Activated T-helper 2 cell treated with anti-CD3 and anti-CD28 coated beads, Interferon-gamma antibody, Interleukin-2, Interleukin-4, amounts not matched to agents 10 μg/mL and 5 μg/mL and 100 μg/mL, durations not matched to agents 14 hours and 24 hours and 36 hours (primary cell): ENCODE measurements at regions not wholly inside any gene's neighbourhood (a gene's known extent, or its start where the extent isn't known, plus 50 kb on each side); places are given as distances from the start of the nearest gene placed in this dataset.

ENCODE experiments used
- DNase-seq: peaks from one replicate; pipeline ENCODE4 v3.0.0; 2021; ENCODE audit warnings: low spot score
- H3K27ac Mint-ChIP-seq: one replicate; pipeline ENCODE4 v1.8.0; 2021; ENCODE audit warnings: mixed read lengths
- H3K27me3 Mint-ChIP-seq: one replicate; pipeline ENCODE4 v1.8.0; 2021; ENCODE audit warnings: low read depth, mixed read lengths
- H3K36me3 Mint-ChIP-seq: one replicate; pipeline ENCODE4 v1.8.0; 2021; ENCODE audit warnings: low read depth, mixed read lengths
- H3K4me1 Mint-ChIP-seq: one replicate; pipeline ENCODE4 v1.8.0; 2021; ENCODE audit warnings: low read depth, mixed read lengths
- H3K4me3 Mint-ChIP-seq: one replicate; pipeline ENCODE4 v1.8.0; 2021; ENCODE audit warnings: low read depth, mild to moderate bottlenecking, moderate library complexity, mixed read lengths
- H3K9me3 Mint-ChIP-seq: one replicate; pipeline ENCODE4 v1.8.0; 2021; ENCODE audit warnings: mixed read lengths
- intact Hi-C: fragments of 100-400 bp; cut with micrococcal nuclease; formaldehyde crosslinking; loops from one replicate; pipeline ENCODE4 v1.15.1; 2023

DNA sequence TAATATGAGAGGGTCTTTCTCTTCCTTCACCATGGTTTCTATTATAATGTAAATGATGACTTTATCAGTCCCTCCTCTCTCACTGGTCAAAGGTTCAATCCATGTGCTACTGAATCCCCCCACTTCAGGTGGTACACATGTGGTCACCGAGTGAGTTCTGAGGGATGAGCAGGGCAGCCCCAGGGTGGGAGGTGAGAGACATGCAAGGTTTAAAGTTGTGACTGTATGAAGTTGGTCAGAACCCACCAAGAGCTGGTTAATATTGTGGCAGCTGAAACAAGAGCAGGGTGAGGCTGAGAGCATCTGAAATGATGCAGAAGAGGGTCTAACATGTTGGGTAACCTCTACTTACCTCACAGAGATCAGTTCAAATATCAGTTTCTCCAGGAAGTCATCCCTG lies 444.7 kb upstream of the FBXO33 start:
- Mint-ChIP-seq H3K36me3 (no peaks in the 10 kb centered on the region), H3K9me3 (peaks cover 8% of the 10 kb centered on the region), H3K4me1 (no peaks in the 10 kb centered on the region), H3K4me3 (no peak overlapping the region), H3K27me3 (no peaks in the 10 kb centered on the region), H3K27ac (no peak overlapping the region)
- no peak for DNase-seq
- intact Hi-C loops: no loop called here

DNA sequence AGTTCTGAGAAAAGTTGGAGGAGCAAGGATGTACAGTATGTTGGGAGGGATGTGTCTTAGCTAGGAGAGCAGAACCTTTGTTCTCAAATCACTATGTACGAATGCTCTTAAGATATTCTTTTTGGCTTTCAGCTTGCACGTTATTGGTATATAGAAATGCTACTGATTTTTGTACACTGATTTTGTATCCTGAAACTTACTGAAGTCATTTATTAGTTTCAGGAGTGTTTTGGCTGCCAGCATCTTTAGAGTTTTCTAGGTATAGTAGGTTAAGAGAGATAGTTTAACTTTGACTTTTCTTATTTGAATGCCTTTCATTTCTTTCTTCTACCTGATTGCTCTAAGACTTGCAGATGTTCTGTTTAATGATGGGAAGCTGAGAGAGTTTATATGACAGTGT lies 442.8 kb upstream of the FBXO33 start:
- Mint-ChIP-seq H3K9me3 (peaks cover 8% of the 10 kb centered on the region), H3K27me3 (no peaks in the 10 kb centered on the region), H3K36me3 (no peaks in the 10 kb centered on the region), H3K4me3 (no peak overlapping the region), H3K27ac (no peak overlapping the region), H3K4me1 (no peaks in the 10 kb centered on the region)
- intact Hi-C loops: no loop called here
- DNase-seq: no peak

DNA sequence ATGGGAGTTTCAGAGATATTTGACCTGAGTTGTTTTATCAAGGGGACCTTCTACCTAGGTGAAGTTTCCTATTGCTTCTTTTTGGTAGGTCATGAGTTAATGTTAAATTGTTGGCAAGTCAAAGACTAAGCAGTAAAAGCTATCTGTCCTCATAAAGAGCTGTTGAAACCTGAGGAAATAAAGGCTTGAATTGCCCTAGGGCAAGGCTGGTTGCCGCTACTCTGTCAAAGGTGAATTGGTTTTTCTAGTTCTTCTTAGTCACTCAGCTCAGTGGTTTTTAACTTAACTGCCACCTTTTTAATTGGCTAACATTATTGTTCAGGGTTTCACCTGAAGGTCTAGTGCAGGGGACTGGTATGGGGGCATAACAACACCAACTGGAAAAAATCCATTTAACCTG lies 441.6 kb upstream of the FBXO33 start:
- Mint-ChIP-seq H3K36me3 (no peaks in the 10 kb centered on the region), H3K9me3 (peaks cover 8% of the 10 kb centered on the region), H3K4me1 (no peaks in the 10 kb centered on the region), H3K27me3 (no peaks in the 10 kb centered on the region), H3K4me3 (no peak overlapping the region), H3K27ac (no peak overlapping the region)
- intact Hi-C loops: no loop called here
- no peak for DNase-seq

DNA sequence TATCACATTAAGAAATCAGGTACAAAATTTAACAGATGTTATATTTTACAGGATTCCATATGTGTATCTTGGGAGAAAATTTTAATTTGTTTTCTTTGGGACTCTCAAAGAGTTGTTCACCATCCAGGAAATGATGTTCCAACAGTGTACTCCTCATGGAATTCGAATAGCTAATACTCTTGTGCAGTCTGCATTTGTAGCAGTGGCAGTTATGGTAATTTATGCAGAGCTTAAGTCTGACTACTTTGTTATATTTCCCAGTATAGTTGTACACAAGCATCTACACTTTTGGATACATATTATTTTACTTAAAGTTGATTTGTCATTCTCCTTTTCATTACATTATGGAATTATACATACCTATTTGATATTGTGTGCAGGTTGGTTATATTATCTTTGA lies 436.7 kb upstream of the FBXO33 start:
- no peaks in the 10 kb centered on the region for H3K36me3 Mint-ChIP-seq
- peaks cover 9% of the 10 kb centered on the region for H3K9me3 Mint-ChIP-seq
- no peaks in the 10 kb centered on the region for H3K27me3 Mint-ChIP-seq
- no peak overlapping the region for H3K4me3 Mint-ChIP-seq
- H3K4me1 Mint-ChIP-seq: no peaks in the 10 kb centered on the region
- intact Hi-C loops: no loop called here
- no peak overlapping the region for H3K27ac Mint-ChIP-seq
- DNase-seq: no peak

DNA sequence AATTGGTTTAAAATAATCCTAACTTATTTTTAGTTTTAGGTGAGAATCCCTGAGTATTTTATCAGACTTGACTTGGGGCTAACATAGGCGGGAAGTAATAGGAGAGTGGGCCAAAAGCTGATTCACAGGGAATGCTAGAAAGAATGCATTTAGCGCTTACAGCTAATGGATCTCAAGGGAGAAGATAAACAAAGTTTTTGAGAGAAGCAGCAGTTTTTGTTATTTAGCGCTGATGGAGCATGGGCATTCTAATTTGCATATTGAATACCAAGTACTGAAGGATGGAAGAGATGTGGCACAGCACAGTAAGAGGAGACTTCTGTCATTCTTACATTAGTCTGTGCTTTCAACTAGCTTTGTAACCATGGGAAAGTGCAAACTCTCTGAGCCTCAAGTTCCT lies 436.0 kb upstream of the FBXO33 start:
- H3K36me3 Mint-ChIP-seq: no peaks in the 10 kb centered on the region
- H3K27me3 Mint-ChIP-seq: no peaks in the 10 kb centered on the region
- H3K9me3 Mint-ChIP-seq: peaks cover 9% of the 10 kb centered on the region
- no peak overlapping the region for H3K4me3 Mint-ChIP-seq
- H3K4me1 Mint-ChIP-seq: no peaks in the 10 kb centered on the region
- intact Hi-C loops: no loop called here
- H3K27ac Mint-ChIP-seq: no peak overlapping the region
- no peak for DNase-seq

DNA sequence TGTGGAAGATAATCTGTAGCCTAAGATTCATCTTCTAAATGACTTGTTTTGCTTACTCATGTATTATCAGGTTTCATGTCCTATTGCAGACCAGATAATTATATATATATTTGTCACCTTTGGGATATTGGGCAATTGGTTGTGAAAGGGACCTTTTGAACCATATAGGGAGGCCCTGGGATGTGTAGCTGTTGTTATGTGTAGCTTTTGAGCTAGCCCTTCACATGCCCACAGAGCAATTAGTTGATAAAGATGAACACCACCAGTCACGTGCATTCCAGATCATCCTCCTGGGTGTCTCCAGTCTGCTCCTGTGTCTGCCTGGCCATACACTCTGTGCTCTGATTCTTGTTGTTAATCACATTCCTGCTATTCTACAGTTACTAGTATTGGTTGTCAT lies 431.2 kb upstream of the FBXO33 start:
- Mint-ChIP-seq H3K27ac (no peak overlapping the region), H3K4me3 (no peak overlapping the region), H3K4me1 (no peaks in the 10 kb centered on the region), H3K9me3 (peaks cover 9% of the 10 kb centered on the region), H3K36me3 (no peaks in the 10 kb centered on the region), H3K27me3 (no peaks in the 10 kb centered on the region)
- intact Hi-C loops: no loop called here
- no peak for DNase-seq

DNA sequence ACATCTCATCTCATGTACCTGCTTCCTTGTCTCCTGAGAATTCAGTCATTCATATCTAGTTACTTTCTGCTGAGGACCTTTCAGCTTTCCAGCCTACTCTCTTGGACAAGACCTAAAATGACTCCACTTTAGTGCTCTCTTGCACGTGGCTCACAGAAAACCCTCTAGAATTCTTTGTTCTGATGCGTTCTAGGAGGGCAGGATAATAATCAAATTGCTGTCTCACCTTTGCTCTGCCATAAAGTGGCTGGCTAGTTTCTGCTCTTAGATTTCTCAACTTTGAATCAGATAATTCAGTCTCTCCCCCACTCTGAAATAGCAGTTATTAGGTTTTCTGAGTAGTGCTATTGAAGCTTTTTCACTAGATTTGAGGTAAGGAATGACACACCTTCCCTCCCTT lies 429.5 kb upstream of the FBXO33 start:
- DNase-seq: no peak
- peaks cover 8% of the 10 kb centered on the region for H3K9me3 Mint-ChIP-seq
- H3K27ac Mint-ChIP-seq: no peak overlapping the region
- no peaks in the 10 kb centered on the region for H3K36me3 Mint-ChIP-seq
- no peak overlapping the region for H3K4me3 Mint-ChIP-seq
- no peaks in the 10 kb centered on the region for H3K27me3 Mint-ChIP-seq
- no peaks in the 10 kb centered on the region for H3K4me1 Mint-ChIP-seq
- intact Hi-C loops: no loop called here

DNA sequence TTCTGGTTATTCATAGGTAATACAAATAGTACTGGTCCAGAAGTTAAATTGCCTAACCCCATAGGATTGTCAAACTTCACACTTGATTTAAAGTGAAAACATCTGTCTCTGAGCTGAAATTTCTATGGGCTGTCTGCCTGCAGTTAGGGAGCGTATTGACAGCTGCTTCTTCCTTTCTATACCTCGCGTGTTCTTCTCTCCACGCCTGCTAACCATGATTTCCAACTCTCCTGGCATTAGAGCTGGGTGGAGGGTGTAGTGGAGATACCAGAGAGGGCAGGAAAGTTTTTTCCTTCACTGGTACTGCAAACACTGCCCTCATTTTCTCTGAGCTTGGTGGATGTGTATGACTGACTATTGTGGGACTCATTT lies 429.0 kb upstream of the FBXO33 start:
- intact Hi-C loops: no loop called here

DNA sequence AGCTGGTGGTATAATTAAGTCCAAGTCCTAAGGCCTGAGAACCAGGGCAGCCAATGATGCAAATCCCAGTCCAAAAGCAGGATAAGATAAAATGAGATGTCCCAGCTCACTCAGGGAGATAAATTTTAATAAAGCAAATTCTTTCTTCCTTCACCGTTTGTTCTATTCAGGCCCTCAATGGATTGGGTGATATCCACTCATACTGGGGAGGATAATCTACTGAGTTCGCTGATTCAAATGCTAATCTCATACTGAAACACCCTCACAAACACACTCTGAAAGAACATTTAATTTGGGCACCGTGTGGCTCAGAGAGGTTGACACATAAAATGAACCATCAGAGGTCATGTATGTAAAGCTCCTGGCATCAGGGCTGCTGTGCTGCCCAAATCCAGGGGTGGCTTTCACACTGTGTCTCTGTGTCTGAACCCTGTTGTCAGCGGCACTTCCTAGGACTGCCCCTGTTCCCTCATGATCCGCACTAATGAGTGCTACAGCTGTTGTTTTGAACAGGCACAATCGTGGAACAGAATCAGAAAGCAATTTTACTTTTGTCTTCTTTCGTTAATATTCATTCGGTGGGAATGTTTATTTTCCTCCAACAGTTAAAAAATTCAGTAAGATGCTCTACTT lies 428.5 kb upstream of the FBXO33 start:
- intact Hi-C loops: no loop called here
- no peaks in the 10 kb centered on the region for H3K36me3 Mint-ChIP-seq

More for the DNA sequence above, 429.0 kb upstream of the FBXO33 start:
- peaks cover 4% of the 10 kb centered on the region for H3K9me3 Mint-ChIP-seq
- no peak overlapping the region for H3K4me3 Mint-ChIP-seq
- H3K4me1 Mint-ChIP-seq: no peaks in the 10 kb centered on the region
- H3K27me3 Mint-ChIP-seq: no peaks in the 10 kb centered on the region
- H3K36me3 Mint-ChIP-seq: no peaks in the 10 kb centered on the region
- DNase-seq: no peak
- no peak overlapping the region for H3K27ac Mint-ChIP-seq

DNA sequence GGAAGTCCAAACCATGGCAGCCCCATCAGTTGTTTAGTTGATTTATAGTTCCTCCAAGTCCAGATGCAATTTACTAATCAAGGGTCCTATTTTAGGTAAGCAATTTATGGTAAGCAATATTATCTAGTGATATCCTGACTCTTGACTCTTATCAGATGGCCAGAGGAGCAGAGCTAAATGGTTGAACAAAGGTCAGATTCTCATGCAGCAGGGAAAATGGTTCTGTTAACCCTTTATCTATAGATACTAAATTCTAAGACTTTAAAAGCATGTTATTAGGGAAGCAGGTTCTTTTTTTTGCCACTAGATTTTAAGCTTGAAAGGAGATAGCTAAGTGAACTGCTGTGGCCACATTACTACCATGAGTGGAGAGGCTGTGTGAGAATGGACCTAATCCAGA lies 427.1 kb upstream of the FBXO33 start:
- no peak overlapping the region for H3K27ac Mint-ChIP-seq
- H3K4me1 Mint-ChIP-seq: no peaks in the 10 kb centered on the region
- no peak for DNase-seq
- no peaks in the 10 kb centered on the region for H3K36me3 Mint-ChIP-seq
- no peak overlapping the region for H3K4me3 Mint-ChIP-seq
- H3K9me3 Mint-ChIP-seq: no peaks in the 10 kb centered on the region
- no peaks in the 10 kb centered on the region for H3K27me3 Mint-ChIP-seq
- intact Hi-C loops: no loop called here

More for the DNA sequence above, 428.5 kb upstream of the FBXO33 start:
- H3K4me1 Mint-ChIP-seq: no peaks in the 10 kb centered on the region
- peaks cover 3% of the 10 kb centered on the region for H3K9me3 Mint-ChIP-seq
- no peak overlapping the region for H3K4me3 Mint-ChIP-seq
- H3K27me3 Mint-ChIP-seq: no peaks in the 10 kb centered on the region
- DNase-seq: no peak
- no peak overlapping the region for H3K27ac Mint-ChIP-seq

DNA sequence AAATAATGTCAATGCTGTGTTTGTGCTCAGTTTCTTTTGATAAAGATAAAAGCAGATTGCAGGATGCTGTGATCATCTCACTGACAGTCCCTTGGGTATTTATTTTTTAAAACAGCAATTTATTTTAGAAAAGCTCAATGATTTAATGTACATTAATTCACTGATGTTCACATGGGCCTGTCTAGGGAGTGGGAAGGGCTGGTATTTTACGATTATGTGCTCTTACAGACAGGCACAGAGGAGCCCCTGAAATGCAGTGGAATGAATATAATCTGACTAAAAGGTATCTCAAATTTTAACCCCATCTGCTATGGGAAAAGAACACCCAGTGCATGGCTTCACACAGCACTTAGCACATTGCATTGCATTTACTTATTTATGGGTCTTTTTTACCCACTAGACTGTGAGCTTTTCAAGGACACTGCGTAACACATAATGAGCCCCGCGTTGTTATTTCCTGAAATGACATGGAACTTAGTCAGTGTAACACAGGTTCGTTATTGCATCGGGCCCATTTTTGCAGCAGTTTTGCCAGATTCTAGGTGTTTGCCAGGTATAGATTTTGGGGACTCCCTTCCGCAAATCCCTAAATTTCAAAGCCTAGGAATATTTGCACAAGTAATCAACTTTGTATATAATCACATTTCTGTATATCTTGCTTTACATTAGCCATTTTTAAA lies 425.3 kb upstream of the FBXO33 start:
- H3K4me3 Mint-ChIP-seq: no peak overlapping the region
- H3K4me1 Mint-ChIP-seq: no peaks in the 10 kb centered on the region
- intact Hi-C loops: no loop called here
- no peaks in the 10 kb centered on the region for H3K9me3 Mint-ChIP-seq
- H3K27me3 Mint-ChIP-seq: no peaks in the 10 kb centered on the region
- no peak for DNase-seq
- H3K27ac Mint-ChIP-seq: no peak overlapping the region
- H3K36me3 Mint-ChIP-seq: no peaks in the 10 kb centered on the region

DNA sequence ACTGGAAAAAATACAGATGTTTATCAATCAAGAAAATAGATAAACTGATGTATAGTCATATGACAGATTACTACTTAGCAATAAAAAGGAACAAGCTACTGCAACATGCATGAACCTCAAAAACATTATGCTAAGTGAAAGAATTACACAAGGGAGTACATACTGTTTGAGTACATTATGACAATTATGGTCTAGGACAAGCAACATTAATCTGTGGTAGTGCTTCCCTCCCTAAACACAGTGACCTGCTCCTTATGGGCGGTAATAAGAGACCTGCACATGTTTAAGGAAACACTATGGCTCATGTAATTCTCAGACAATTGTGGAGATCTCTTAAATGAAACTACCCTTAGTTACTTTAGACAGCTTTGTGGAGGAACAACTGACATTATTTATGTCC lies 421.2 kb upstream of the FBXO33 start:
- H3K4me3 Mint-ChIP-seq: no peak overlapping the region
- H3K27ac Mint-ChIP-seq: no peak overlapping the region
- H3K4me1 Mint-ChIP-seq: no peaks in the 10 kb centered on the region
- intact Hi-C loops: no loop called here
- no peaks in the 10 kb centered on the region for H3K9me3 Mint-ChIP-seq
- no peak for DNase-seq
- no peaks in the 10 kb centered on the region for H3K27me3 Mint-ChIP-seq
- H3K36me3 Mint-ChIP-seq: no peaks in the 10 kb centered on the region

DNA sequence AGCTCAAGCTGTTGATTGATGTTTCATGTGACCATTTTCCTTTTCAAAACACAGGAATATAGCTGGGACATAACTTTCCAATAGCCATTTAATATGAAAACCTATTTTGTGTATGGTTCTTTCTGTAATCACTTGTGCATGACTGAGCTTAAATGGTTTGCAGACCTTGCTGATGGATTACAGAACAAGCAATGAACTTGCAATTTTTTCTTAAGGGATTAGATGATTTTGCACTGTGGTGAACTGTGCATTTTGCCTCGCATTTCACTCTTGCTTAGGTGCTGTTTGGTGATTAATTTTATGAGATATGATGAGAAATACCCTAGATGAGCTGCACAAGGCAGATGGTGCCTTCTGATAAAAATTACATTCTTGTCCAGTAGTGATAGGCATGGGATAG lies 419.0 kb upstream of the FBXO33 start:
- H3K4me3 Mint-ChIP-seq: no peak overlapping the region
- no peaks in the 10 kb centered on the region for H3K27me3 Mint-ChIP-seq
- H3K27ac Mint-ChIP-seq: no peak overlapping the region
- H3K4me1 Mint-ChIP-seq: no peaks in the 10 kb centered on the region
- no peaks in the 10 kb centered on the region for H3K36me3 Mint-ChIP-seq
- intact Hi-C loops: no loop called here
- no peaks in the 10 kb centered on the region for H3K9me3 Mint-ChIP-seq
- no peak for DNase-seq

DNA sequence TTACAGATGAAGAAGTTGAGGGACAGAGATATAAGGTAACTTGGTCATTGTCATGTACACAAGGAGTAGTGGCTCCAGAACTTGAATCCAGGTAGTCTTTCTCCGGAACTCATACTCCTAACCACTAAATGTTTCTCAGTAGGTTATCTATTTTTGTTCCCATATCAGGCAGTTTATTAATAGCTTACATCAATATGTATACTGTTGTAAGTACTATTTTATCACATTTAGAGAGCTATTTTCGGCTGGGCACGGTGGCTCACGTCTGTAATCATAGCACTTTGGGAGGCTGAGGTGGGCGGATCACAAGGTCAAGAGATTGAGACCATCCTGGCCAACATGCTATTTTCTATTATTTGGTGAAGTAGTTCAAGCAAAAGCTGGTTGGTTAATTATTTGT lies 415.6 kb upstream of the FBXO33 start:
- H3K36me3 Mint-ChIP-seq: no peaks in the 10 kb centered on the region
- intact Hi-C loops: no loop called here
- no peaks in the 10 kb centered on the region for H3K4me1 Mint-ChIP-seq
- peaks cover 4% of the 10 kb centered on the region for H3K9me3 Mint-ChIP-seq
- no peak overlapping the region for H3K4me3 Mint-ChIP-seq
- no peak overlapping the region for H3K27ac Mint-ChIP-seq
- H3K27me3 Mint-ChIP-seq: no peaks in the 10 kb centered on the region
- no peak for DNase-seq
